ENCODE measurements at regions not wholly inside any gene's neighbourhood (a gene's known extent, or its start where the extent isn't known, plus 50 kb on each side); places are given as distances from the start of the nearest gene placed in this dataset.
"Not testable (repeated sequence)": the region's sequence is repeated elsewhere in the genome, so short reads cannot be mapped to it uniquely, and the experiment has no call there.

DNA sequence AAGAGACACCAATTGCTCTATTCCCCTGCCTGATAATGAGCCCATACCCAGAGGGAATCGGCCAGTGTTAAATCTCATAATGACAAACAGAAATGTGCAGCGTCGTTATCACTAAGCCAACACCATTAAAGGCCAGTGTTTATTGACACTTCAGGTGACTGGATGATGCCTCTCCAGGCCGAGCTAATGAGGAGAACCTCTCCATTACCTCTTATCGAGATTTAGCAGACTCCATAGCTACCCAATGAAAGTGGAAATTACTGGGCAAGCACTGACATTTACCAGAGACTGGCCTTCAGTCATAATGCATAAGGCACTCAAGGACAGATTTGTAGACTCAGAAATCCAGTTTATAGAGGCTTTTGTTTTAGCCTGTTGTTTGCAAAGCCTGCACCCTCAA, 669.5 kb downstream of the MAFB start:
- no peak for DNase-seq

DNA sequence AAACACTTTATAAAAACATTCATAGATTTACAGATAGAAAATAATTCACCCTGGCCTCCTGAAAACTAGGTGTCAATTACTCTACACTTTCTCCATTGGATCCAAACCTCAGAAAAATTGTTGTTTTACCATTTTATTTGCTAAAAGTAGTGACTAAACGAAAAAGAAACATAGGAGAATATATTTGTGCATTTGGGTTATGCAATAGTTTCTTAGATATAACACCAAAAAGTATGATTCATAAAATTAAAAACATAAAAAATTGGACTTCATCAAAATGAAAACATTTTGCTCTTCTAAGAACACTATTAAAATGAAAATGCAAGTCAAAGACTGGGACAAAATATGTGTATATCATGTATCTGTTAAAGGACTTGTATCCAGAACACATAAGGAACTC, 671.3 kb downstream of the MAFB start:
- DNase-seq: no peak

DNA sequence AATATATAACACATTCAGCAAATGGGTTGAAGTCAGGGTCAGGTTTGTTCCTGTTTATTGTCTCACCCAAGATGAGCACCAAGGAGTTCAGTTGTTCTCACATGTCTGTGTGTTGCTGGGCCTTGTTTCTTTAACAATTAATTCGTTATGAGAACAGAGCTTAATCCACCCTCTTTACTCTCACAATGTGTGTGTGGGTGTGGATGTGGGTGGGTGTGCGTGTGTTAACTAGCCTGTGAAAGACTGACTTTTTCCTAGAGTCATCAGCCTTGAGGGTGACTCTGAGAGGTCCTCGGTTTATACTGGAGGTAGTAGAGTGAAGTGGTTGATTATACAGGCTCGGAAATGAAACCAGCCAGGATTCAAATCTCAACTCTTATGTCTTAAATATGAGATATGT, 672.1 kb downstream of the MAFB start:
- DNase-seq: no peak

DNA sequence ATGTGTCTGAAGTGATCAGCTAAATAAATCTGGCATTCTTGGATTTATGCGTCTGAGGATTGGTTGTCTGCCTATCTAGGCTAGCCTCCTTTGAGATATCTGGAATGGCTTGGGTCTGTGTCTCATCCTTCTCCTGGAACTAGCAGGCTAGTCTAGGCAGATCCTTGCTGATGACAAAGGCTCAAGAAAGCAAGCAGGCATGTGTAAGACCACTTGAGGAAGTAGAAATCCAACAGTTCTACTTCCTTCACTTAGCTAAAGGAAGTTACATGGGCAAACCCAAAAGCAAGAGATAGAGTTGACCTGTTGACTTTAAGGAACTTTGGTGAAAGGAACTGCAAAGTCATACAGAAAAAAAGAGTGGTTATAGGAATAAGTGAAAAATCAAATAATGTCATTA, 672.6 kb downstream of the MAFB start:
- no peak for DNase-seq

DNA sequence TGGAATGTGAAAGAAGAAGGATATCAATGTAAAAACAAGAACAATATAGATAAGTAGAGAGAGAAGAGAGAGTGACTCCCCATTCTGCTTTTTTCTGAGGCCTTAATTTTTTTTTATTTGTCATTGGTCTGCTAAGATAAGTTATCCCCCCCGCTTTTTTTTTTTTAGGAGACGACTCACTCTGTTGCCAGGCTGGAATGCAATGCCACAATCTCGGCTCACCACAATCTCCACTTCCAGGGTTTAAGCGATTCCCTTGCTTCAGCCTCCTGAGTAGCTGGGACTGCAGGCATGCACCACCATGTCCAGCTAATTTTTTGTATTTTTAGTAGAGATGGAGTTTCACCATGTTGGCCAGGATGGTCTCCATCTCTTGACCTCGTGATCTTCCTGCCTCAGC, 677.0 kb downstream of the MAFB start:
- DNase-seq: not testable (repeated sequence)

DNA sequence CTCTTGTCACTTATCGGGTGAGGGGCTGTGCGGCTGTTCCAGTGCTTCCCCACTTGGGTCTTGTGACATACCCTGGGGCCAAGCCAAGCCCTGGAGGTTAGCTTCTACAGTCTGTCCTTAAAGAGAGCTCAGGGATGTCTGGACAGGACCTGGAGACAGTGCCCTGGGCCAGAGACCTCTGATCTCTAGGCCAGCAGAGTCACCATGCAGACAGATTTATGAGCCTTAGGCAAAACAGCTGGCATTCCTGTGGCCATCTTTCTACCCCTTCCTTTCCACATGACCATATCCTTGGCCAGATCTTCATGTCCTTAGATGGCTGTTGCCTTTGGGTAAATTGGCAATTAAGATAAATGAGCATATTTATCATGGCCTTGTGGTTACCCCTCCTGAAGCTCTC, 678.6 kb downstream of the MAFB start:
- no peak for DNase-seq

DNA sequence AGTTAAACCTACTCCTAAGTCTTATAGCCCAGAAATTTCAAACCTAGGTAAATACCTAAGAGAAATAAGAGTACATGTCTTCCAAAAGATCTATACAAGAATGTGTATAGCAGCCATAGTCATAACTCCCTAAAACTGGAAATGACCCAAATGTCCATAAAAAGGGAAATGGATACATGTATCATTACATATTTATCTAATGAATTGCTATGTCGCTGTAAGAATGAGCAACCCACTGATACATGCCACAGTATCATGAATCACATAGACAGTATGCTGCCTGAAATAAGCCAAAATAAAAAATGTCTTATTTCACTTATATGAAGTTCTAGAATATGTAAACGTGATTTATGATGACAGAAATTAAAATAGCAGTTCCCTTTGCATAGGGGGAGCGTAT, 679.5 kb downstream of the MAFB start:
- DNase-seq: no peak

DNA sequence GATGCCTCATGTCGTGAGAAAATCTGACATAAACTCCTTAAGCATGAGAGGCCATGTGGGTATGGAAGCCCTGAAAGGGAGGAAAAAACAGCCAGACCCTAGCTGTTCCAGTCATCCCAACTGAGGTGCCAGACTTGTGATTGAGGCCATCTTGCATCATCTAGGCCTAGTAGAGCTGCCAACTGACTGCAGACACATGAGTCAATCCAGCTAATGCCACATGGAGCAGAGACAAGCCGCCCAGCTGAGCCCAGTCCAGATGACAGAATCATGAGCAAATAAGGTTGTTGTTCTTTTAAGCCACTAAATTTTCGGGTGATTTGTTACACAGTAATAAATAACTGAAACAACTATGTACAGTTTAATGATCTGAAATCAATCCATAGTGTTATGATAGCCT, 680.9 kb downstream of the MAFB start:
- no peak for DNase-seq

DNA sequence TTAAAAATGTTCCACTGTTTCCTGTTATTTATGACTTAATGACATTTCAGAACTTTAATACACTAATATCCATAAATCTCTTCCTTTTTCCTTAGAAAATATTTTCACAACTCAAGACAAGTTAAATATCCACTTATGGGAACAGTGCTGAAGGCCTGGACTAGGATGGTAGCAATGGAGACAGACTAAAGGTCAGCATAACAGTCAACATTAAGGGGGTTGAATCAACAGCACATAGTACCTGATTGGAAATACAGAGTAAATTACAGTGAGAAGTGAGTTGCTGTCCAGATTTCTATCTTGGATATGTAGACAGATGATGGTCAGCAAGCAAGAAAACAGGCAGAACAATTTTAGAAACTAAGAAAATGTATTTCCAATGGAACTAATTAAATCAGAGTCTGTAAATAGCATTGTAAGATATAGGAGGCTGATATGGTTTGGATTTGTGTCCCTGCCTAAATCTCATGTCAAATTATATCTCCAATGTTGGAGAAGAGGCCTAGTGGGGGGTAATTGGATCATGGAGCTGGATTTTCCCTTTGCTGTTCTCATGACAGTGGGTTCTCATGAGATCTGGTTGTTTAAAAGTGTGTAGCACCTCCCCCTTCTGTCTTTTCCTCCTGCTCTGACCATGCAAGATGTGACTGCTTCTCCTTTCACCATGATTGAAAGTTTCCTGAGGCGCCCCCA, 682.7 kb downstream of the MAFB start:
- DNase-seq: no peak

DNA sequence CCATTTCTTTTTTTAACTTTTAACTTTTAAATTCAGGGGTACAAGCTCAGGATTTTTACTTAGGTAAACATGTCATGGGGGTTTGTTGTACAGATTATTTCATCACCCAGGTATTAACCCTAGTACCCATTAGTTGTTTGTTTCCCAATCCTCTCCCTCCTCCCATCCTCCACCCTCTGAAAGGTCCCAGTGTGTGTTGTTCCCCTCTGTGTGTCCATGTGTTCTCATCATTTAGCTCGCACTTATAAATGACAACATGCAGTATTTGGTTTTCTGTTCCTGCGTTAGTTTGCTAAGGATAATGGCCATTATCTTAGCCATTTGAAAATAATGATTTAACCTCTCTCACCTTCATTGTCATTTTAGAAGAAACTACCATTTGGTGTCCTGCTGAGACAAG, 684.9 kb downstream of the MAFB start:
- not testable (repeated sequence) for DNase-seq

DNA sequence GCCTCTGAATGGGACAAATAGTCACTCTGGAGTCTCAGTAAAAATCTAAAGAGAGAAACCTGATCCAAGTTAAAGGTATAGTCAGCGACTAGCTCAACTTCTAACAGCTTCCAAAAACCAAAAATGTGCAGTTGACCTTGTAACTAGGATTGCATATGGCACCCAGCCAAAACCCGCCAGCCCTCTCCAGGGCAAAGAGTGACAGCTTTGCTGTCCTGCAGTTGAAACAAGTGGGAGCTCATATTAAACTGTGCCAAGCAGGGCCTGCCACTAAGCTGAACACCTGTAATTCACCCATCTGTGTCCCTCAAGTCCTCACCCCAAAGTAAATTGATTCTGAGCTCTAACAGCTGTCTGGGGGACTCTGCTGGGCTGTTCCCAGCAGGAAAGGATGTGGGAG, 695.3 kb downstream of the MAFB start:
- DNase-seq: no peak

DNA sequence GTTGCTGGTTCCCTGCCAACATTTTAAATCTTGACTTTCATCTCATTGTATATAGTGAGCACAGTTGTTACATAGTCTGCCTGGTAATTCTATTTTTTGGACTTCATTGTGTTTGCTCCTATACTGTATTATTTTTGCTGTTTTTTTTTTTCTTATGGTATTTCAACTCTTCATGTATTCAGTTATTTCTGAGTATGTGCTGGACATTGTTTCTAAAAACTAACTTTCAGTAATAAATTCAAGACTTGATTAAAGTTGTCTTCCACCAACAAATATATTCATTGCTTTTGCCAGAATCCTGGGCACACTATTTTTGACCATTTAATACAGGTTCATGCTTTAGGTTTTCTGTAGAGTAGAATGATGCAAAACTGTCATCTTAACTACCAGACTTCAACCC, 698.3 kb downstream of the MAFB start:
- no peak for DNase-seq

DNA sequence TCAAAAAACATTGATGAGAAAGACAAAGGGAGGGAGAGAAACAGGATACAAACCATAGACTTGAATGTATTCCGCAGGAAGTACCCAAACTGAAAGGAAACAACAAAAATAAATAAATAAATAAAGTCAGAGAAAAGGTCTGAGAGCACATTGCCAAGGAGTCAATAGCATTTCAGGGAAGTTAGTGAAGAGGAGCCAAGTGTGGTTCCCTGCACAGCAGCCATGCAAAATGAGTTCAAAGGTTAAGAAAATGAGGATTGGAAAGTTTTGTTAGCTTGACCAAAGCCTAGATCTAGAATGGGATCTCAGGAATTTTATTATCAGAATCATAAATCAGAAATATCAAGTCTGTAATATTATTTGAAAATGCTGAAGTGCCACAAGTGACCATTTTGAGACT, 700.0 kb downstream of the MAFB start:
- DNase-seq: no peak

DNA sequence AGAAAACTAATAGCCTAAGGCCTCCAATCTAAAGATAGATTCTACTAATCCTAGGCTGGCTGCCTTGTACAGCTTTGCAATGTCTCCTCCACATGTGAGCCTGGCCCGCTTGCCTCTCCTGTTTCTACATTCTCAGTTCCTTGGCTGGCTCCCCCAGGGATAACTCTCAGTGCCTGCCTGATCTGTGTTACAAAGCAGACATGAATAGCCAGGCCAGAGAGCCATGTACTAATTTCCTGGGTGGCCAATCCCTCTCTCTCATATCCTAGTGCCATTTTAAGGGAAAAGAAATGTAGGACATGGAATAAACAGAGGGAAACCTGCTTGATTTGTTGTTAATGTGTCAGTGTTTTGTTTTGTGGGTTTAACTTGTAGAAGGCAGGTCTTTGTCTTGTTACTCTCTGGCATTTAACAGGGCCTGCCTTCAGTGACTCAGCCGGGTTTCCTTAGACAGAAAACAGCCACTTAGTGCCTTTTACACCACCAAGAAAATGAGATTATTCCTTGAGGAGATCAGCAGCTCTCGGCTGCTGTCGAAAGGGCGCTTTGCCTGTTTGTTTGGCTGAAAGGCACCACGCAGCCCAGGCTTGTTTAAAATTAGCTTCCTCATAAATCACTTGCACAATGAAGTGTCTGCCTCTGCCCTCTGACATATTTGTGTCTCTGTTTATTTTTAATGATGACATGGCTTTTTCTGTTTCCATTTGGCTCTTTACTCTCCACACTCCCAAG, 702.7 kb downstream of the MAFB start:
- no peak for DNase-seq

DNA sequence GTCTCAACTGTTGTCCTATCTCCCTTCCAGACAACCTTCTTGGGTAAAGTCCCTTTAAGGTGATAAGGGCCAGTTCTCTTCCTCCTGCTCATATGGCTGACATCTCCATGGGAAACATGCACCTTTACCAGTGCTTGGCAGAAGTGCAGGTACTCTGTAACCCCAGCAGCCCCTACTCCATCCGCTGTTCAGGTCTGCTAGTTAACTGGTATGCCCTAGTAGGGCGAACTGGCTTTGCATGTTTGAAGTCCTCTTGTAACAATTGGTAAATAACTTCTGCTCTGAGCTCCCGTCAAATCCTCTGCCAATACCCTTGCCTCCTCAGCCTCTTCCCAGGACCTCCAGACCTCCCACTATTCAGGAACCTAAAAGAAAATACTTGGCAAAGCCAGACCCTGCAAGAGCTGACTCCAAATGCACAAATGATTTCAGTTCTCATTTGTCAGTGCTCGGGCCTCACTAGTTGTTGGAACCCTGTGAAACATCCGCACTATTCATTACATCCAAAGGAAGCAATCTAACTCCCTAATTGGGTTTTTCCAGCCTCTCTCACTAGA, 703.7 kb downstream of the MAFB start:
- DNase-seq: no peak

DNA sequence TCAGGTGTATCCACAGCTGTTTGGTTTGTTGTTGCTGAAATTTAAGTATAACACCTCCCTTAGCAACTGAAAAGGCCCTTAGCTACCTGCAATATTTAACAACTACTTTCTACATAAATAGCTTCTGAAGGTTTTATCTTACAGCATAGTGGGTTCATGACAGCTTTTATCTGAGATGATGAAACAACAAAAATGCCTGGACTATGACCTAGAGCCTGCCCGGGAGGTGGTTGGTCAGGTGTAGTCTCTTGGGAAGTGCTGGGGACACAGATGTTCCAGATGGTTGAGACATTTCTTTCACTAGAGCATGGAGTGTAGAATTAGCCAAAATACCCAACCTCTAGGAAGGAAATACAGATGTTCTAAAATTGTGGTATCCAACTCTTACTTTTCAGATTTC, 705.4 kb downstream of the MAFB start:
- no peak for DNase-seq

DNA sequence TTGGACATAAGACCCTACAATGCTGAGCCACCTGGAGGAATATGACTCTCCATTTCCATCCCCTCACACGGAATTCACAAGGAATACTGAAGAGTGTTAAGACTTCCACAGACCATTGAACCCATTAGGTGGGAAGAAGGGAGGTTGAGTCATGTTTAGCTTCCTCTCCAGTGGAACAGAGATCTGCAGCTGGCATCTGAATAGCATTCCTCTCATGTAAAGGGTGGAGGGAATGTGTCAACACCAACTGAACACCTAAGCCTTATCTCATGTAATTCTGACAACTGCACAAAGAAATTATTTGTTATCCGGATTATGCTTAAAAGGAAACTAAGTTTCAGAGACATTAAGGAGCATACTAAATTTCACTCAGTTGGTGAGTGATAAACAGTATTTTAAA, 705.9 kb downstream of the MAFB start:
- DNase-seq: no peak

DNA sequence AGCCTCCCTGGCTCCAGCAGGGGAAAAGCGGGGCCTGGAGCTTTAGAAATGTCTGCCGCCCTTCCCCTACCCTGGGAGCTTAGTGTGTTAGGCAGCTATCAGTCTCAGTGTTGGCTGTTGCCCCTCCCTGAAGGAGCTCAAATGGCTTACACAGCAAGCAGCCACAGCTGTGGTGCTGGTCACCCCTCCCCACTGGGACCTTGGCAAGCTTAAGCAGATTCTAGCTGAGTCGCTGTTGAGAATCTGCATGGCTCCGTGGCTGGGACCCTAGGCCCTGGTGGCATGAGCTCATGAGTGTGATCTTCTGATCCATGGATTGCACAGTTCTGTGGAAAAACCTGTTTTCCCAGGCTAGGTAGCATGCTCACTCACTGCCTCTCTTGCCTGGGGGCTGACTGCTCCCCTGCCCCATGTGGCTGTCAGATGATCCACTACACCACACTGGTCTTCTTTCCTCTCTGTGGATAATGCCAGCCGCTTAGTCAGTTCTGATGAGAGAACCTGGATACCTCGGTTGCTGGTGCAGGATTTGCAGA, 714.0 kb downstream of the MAFB start:
- no peak for DNase-seq

DNA sequence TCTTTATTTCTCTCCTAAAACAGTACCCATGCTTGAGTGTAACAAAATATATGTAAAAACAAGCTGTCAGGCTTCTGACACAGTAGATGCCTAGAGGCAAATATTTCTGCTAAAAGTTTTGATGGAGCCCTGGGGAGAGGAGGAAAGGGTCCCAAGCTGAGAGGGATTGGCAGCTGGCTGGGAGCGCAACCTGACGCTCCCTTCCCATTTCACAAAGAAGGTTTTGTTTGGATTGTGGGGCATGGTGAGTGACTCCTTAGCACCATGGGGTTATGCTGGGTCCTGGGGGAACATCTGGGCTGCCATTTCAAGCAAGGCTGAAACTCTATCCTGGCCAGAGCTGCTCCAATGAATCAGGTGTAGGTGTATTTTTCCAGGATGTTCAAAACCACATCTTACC, 720.5 kb downstream of the MAFB start:
- no peak for DNase-seq

DNA sequence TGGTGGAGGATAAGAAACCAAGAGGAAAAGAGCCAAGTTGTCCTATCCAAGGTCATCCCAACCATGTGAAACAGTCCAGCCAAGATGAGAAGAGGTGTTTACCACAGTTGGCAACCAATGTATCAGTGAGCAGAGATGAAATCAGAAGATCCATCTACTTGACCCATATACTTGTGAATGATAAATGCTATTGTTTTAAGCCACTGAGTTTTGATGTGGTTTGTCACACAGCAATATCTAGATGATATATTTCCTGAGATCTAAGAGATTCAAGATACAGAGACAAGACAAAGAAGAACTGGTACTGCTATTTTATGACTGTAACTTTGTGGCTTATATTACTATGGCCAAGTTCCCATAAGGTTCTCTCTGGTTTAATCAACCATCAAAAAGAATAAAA, 721.2 kb downstream of the MAFB start:
- no peak for DNase-seq

DNA sequence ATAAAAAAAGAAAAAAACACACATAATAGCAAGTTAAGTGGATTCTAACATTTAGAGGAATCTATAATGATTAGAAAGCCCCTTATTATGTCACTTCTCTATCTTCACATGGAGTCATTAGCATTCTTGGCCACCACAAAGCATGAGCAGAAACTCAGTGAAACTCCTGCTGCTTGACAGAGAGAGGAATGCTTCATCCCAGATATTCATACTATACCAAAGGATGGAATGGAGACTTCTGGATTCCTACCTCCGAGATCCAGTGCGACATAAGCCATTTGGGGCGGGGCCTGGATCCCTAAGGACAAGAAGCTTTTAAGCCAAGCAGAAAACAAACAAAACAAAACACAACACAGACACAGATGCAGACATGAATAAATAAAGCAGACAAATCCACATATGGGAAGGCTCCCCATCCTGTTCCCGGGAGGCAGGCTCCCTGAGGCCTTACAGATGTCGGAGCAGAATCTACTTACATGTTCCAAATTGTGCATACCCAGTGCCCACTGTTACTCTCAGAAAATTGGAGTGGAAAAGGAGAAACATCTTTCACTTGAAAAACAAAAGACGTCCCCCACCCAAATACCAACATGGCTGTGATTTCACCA, 727.3 kb downstream of the MAFB start:
- DNase-seq: no peak

DNA sequence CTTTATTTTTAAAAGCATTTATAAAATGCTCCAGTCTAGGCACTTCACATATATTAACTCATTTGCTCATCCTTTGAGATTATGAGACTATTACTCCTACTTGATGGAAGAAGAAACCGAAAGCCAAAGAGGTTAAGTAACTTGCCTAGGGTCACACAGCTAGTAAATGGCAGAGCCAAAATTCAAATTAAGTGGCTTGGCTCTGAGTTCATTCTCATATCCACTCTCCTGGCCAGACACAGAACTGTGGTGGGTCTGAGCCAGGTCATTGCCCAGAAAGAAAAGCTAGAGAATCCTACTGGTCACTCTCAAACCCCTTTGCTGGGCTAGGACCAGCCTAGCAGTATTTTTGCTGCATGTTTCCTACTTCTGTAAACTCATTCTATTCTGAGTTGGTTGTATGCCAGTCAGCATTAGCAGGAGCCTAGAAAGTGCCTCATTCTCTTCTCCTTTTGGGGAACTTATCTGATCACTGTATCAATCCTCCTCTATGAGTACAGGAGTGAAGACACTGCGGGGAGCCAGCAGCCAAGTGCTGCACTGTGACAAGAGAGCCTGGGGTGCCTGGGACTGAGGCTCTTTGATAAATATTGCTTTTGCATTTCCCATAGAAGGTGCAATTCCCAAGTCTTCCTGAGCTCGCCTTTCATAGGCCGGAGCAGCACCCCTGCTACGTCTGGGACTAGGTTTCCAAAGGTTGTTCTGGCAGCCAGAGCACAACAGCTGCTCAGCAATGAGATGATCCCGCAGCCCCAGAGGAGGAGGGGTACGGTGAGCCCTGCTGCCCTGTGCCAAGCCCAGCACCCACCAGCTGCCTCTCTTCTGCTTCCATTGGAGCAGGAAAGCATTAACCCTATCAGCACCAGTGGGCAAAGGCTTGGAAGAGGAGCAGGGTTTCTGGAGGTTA, 728.3 kb downstream of the MAFB start:
- no peak for DNase-seq

DNA sequence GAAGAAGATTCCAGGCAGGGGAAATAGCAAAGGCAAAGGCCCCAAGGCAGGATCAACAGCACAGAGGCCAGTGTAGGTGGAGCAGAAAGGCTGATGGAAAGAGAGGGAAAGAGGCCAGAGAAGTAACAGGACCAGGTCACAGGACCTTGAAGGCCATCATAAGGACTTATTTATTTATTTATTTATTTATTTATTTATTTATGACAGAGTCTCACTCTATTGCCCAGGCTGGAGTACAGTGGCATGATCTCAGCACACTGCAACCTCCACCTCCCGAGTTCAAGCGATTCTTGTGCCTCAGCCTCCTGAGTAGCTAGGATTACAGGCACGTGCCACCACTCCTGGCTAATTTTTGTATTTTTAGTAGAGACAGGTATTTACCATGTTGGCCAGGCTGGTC, 731.1 kb downstream of the MAFB start:
- DNase-seq: not testable (repeated sequence)

All from stimulated activated CD4-positive, alpha-beta T cell treated with anti-CD3 and anti-CD28 coated beads, Interleukin-4, amount 100 ng/mL, for 24 hours (primary cell).